ENCODE measurements at regions not wholly inside any gene's neighbourhood (a gene's known extent, or its start where the extent isn't known, plus 50 kb on each side); places are given as distances from the start of the nearest gene placed in this dataset.
"Not testable (repeated sequence)": the region's sequence is repeated elsewhere in the genome, so short reads cannot be mapped to it uniquely, and the experiment has no call there.

GRCh38 chr1:78336751-78337150 is 154.0 kb upstream of the PTGFR start:
- not testable (repeated sequence) for TF ChIP-seq EP300 (IDR thresholded peaks at IDR 0.05; ENCODE audit: low read length); ZBTB33 (CRISPR knock-in tag; IDR thresholded peaks at IDR 0.05); CBFB (CRISPR knock-in tag; IDR thresholded peaks at IDR 0.05); CTCF (IDR thresholded peaks at IDR 0.05 in 2 of 3, conservative IDR thresholded peaks at IDR 0.05 in 1 of 3; ENCODE audit: insufficient read depth in 2 of 3, low read depth in 1 of 3, low read length in 3 of 3); ZNF696 (CRISPR knock-in tag; conservative IDR thresholded peaks at IDR 0.05)

Measured in K562 (cell line).